Hepatocyte (in vitro differentiated cells): ENCODE measurements at regions not wholly inside any gene's neighbourhood (a gene's known extent, or its start where the extent isn't known, plus 50 kb on each side); places are given as distances from the start of the nearest gene placed in this dataset.

ENCODE experiments used
- DNase-seq: peaks from one replicate; pipeline ENCODE4 v3.0.0-alpha.2; 2016; ENCODE audit warnings: low spot score
- H2AFZ ChIP-seq: fragments of 200-600 bp; sonication (generic); 2 replicates; pipeline ENCODE4 v1.6.0; 2016; ENCODE audit warnings: antibody characterized with exemption, mild to moderate bottlenecking
- H3K27ac ChIP-seq: fragments of 200-600 bp; sonication (generic); 2 replicates; pipeline ENCODE4 v1.5.1; 2016; ENCODE audit warnings: mild to moderate bottlenecking
- H3K27me3 ChIP-seq: fragments of 200-600 bp; sonication (generic); 2 replicates; pipeline ENCODE4 v1.6.1; 2016
- H3K36me3 ChIP-seq: fragments of 200-600 bp; sonication (generic); replicated peaks from 2 replicates; pipeline ENCODE4 v1.5.1; 2016; ENCODE audit warnings: low read depth; ENCODE audit not compliant: insufficient read depth
- H3K4me1 ChIP-seq: fragments of 200-600 bp; sonication (generic); 2 replicates; pipeline ENCODE4 v1.5.1; 2016; ENCODE audit warnings: mild to moderate bottlenecking, moderate library complexity; ENCODE audit not compliant: insufficient read depth
- H3K4me2 ChIP-seq: fragments of 200-600 bp; sonication (generic); 2 replicates; pipeline ENCODE4 v1.6.0; 2016
- H3K4me3 ChIP-seq: fragments of 200-600 bp; sonication (generic); 2 replicates; pipeline ENCODE4 v1.5.1; 2016; ENCODE audit warnings: mild to moderate bottlenecking
- H3K79me2 ChIP-seq: fragments of 200-600 bp; sonication (generic); 2 replicates; pipeline ENCODE4 v1.6.0; 2017; ENCODE audit warnings: mild to moderate bottlenecking
- H3K9me2 ChIP-seq: fragments of 200-600 bp; sonication (generic); replicated peaks from 2 replicates; pipeline ENCODE4 v1.6.0; 2017; ENCODE audit warnings: mild to moderate bottlenecking; ENCODE audit not compliant: insufficient read depth
- H3K9me3 ChIP-seq: fragments of 200-600 bp; sonication (generic); 2 replicates; pipeline ENCODE4 v1.5.1; 2016; ENCODE audit warnings: low read depth, mild to moderate bottlenecking
- H4K20me1 ChIP-seq: fragments of 200-600 bp; sonication (generic); 2 replicates; pipeline ENCODE4 v1.6.0; 2016; ENCODE audit warnings: mild to moderate bottlenecking; ENCODE audit not compliant: insufficient read depth, poor library complexity, severe bottlenecking
- EZH2 ChIP-seq: fragments of 200-600 bp; sonication (generic); IDR thresholded peaks from 2 replicates; pipeline ENCODE4 v1.6.1; 2016; ENCODE audit warnings: antibody characterized with exemption, mild to moderate bottlenecking, borderline replicate concordance
- EZH2phosphoT487 ChIP-seq: fragments of 200-600 bp; sonication (generic); IDR thresholded peaks from one replicate; pipeline ENCODE4 v1.6.1; 2018; ENCODE audit warnings: antibody characterized with exemption, mild to moderate bottlenecking, low read depth, moderate library complexity; ENCODE audit not compliant: unreplicated experiment, severe bottlenecking
- WGBS: methylation state at CpG from one replicate; pipeline ENCODE4 v1.1.6; 2016; ENCODE audit warnings: low lambda C conversion rate; ENCODE audit errors: missing lambda C conversion rate; 5-methylcytosine and 5-hydroxymethylcytosine counted together
- TF ChIP-seq, protein P1 (sequence below): fragments of 200-600 bp; sonication (generic); IDR thresholded peaks from 2 replicates; pipeline ENCODE4 v1.5.1; 2016; ENCODE audit warnings: antibody characterized with exemption, mild to moderate bottlenecking; ENCODE audit not compliant: poor library complexity

DNA sequence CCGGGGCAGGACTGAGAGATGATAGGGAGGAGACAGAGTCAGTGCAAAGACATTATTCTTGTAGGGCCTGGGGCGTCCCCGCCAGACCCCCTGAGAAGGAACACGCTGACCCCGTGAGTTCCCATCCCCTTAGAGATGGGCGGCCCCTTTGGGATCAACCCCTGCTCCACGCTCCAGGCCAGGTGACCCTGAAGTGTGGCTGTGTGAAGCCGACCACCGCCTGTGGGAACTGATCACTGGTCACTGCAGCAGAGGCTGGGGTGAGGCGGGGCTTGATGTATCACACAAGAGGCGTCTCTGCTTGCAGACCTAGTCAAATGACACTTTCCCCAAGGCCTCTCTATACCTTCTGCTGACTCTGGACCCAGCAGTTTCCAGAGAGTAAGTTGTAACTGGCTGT lies 157.4 kb upstream of the TWIST2 start:
- DNase-seq: no peak
- 90% methylated on average over 11 of the region's 11 CpGs for WGBS

DNA sequence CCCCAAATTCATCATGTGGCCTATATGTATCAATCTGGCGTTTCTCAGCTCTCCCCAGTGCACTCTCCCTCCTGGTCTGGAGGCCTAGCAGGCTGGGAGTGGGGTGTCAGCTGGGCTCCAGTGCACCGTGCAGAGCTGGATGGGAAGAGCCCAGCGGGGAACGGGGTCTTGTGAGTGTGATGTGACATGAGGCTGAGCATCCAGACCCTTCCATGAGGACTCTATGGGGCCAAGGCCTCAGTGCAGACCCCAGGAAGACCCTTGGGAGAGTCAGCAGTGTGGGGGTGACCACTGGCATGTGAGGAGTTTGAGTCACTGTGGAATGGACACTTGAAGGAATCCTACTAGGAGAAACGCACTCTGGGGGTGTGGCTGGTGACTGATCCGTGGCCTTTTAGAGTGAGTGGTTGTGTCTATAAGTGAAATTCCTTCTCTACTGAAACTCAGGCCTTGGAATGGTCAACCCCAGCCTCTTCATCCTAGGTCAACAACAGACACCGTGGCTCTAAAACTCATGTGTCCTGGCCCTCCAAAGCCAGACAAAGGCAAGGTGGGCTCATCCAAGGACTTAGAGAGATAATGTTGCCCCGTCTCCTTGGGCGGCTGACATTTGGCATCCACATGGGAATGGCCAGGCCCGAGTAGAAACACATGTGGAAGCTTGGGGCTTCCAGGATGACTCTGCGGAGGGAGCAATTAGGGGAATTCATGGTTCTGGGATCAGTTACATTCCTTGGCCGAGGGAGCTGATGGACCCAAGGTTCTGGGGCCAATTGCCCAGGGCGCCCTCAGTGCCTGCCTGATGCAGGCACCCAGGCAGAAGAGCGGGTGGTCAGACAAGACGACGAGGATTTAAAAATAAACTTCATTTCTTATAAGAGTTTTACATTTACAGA lies 156.0 kb upstream of the TWIST2 start:
- Histone ChIP-seq H3K36me3 (no peaks in the 10 kb centered on the region), H3K27ac (no peak overlapping the region), H3K9me3 (no peaks in the 10 kb centered on the region), H3K27me3 (no peaks in the 10 kb centered on the region), H3K4me1 (peaks cover 12% of the 10 kb centered on the region), H3K4me3 (no peak overlapping the region), H3K79me2 (no peaks in the 10 kb centered on the region), H4K20me1 (no peaks in the 10 kb centered on the region), H3K9me2 (no peaks in the 10 kb centered on the region), H2AFZ (no peak overlapping the region), H3K4me2 (no peak overlapping the region)
- WGBS: 92% methylated on average over 16 of the region's 16 CpGs
- TF ChIP-seq, protein P1, sequence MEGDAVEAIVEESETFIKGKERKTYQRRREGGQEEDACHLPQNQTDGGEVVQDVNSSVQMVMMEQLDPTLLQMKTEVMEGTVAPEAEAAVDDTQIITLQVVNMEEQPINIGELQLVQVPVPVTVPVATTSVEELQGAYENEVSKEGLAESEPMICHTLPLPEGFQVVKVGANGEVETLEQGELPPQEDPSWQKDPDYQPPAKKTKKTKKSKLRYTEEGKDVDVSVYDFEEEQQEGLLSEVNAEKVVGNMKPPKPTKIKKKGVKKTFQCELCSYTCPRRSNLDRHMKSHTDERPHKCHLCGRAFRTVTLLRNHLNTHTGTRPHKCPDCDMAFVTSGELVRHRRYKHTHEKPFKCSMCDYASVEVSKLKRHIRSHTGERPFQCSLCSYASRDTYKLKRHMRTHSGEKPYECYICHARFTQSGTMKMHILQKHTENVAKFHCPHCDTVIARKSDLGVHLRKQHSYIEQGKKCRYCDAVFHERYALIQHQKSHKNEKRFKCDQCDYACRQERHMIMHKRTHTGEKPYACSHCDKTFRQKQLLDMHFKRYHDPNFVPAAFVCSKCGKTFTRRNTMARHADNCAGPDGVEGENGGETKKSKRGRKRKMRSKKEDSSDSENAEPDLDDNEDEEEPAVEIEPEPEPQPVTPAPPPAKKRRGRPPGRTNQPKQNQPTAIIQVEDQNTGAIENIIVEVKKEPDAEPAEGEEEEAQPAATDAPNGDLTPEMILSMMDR: no peak
- DNase-seq: no peak

More for the DNA sequence above, 157.4 kb upstream of the TWIST2 start:
- Histone ChIP-seq H3K4me2 (no peak overlapping the region), H3K27me3 (no peaks in the 10 kb centered on the region), H3K36me3 (no peaks in the 10 kb centered on the region), H3K9me3 (no peaks in the 10 kb centered on the region), H2AFZ (no peak overlapping the region), H3K9me2 (no peaks in the 10 kb centered on the region), H3K4me1 (peaks cover 8% of the 10 kb centered on the region), H4K20me1 (no peaks in the 10 kb centered on the region), H3K27ac (no peak overlapping the region), H3K4me3 (no peak overlapping the region), H3K79me2 (no peaks in the 10 kb centered on the region)
- TF ChIP-seq EZH2phosphoT487 (no peak), EZH2 (no peak)
- TF ChIP-seq, protein P1: no peak

GRCh38 chr2:238692562-238692961 lies 155.3 kb upstream of the TWIST2 start:
- Histone ChIP-seq H3K27me3 (no peaks in the 10 kb centered on the region), H2AFZ (no peak overlapping the region), H3K9me3 (no peaks in the 10 kb centered on the region), H4K20me1 (no peaks in the 10 kb centered on the region), H3K9me2 (no peaks in the 10 kb centered on the region), H3K79me2 (no peaks in the 10 kb centered on the region), H3K36me3 (no peaks in the 10 kb centered on the region), H3K4me3 (no peak overlapping the region), H3K27ac (no peak overlapping the region), H3K4me1 (peaks cover 12% of the 10 kb centered on the region), H3K4me2 (no peak overlapping the region)
- TF ChIP-seq EZH2 (no peak), EZH2phosphoT487 (no peak)
- TF ChIP-seq, protein P1: no peak
- no peak for DNase-seq
- 89% methylated on average over 7 of the region's 7 CpGs for WGBS
